OCI-LY3 (cell line): ENCODE measurements at regions not wholly inside any gene's neighbourhood (a gene's known extent, or its start where the extent isn't known, plus 50 kb on each side); places are given as distances from the start of the nearest gene placed in this dataset.

Experiments used
- EZH2phosphoT487 ChIP-seq: fragments of 200-600 bp; shearing (Covaris generic); IDR thresholded peaks from 2 replicates; pipeline ENCODE4 v1.6.1; 2018; ENCODE audit warnings: antibody characterized with exemption, mixed run types, low read depth
- TF ChIP-seq, protein P1 (sequence below): fragments of 200-600, 300-600 bp; sonication (generic); IDR thresholded peaks from 2 replicates; pipeline ENCODE4 v1.5.1; 2014; ENCODE audit warnings: antibody characterized with exemption, low read length, low read depth

DNA sequence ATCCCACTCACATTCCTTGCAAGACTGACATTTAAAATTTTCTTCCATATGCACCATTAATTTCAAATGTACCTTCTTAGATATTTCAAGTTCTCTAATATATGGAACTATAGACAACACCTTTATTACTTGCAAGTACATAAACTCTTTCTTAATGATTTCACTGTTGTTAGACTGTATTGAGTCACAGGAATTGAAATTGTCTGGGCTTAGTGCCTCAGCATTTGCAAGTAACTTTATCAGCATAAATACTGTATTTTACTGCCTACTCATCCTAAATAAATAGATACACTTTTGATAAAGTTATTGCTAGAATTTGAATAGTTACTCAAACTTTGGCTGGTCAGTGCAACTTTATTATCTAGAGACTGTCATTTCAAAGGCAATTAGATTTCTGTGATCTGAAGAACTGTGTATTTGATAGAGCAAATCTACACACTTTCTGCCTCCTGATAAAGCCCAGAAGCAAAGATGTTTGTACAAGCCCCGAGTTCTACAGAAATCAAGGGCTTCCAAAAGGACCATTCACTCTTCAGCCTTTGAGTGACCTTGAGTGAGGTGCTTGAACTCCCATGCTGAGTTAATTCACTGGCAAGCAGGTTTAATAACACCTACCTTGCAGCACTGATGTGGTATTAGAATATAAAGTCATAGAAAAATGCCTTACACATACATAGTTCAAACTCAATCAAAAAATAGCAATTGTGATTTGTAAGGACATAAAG, 91.6 kb downstream of the COX7C start:
- TF ChIP-seq, protein P1, sequence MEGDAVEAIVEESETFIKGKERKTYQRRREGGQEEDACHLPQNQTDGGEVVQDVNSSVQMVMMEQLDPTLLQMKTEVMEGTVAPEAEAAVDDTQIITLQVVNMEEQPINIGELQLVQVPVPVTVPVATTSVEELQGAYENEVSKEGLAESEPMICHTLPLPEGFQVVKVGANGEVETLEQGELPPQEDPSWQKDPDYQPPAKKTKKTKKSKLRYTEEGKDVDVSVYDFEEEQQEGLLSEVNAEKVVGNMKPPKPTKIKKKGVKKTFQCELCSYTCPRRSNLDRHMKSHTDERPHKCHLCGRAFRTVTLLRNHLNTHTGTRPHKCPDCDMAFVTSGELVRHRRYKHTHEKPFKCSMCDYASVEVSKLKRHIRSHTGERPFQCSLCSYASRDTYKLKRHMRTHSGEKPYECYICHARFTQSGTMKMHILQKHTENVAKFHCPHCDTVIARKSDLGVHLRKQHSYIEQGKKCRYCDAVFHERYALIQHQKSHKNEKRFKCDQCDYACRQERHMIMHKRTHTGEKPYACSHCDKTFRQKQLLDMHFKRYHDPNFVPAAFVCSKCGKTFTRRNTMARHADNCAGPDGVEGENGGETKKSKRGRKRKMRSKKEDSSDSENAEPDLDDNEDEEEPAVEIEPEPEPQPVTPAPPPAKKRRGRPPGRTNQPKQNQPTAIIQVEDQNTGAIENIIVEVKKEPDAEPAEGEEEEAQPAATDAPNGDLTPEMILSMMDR = no peak
- TF ChIP-seq EZH2phosphoT487 = no peak
